ENCODE measurements at regions not wholly inside any gene's neighbourhood (a gene's known extent, or its start where the extent isn't known, plus 50 kb on each side); places are given as distances from the start of the nearest gene placed in this dataset.

DNA sequence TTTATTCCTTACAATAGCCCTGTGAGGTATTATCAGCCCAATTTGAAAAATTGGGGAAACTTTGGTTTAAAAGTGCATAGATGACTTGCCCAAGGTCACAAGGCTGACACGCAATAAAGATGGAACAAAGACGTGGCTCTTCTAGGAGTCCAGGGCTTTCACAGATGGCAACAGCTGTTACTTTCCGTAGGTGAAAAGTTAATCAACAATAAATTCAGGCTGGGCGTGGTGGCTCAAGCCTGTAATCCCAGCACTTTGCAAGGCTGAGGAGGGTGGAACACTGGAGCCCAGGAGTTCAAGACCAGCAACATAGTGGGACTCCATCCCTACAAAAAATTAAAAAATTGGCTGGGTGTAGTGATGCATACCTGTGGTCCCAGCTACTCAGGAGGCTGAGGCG is 87.8 kb upstream of the ATF3 start:
- no peaks in the 10 kb centered on the region for H3K4me1 ChIP-seq (ENCODE audit: control insufficient read depth, extremely low read depth, insufficient read depth, low read length)
- H3K9ac ChIP-seq (replicated peaks; ENCODE audit: extremely low read depth, insufficient read depth, low read length), result no peak overlapping the region
- no peak overlapping the region for H3K4me2 ChIP-seq (ENCODE audit: insufficient read depth, low read length)
- H3K4me3 ChIP-seq (replicated peaks in 1 of 3; ENCODE audit: insufficient read depth in 1 of 3, low read depth in 1 of 3, low read length in 3 of 3), result no peak overlapping the region
- no peak overlapping the region for H3K27ac ChIP-seq (ENCODE audit: insufficient read depth, low read depth, low read length)
- CTCF ChIA-PET, result interaction anchor here (1.3 kb wide), 1 partner anchor 9 kb away, joined by 3 read pairs; no protein-coding TSS in a partner anchor
- no peak overlapping the region for H2AFZ ChIP-seq (ENCODE audit: low read depth, low read length)
- no peaks in the 10 kb centered on the region for H3K9me1 ChIP-seq (replicated peaks; ENCODE audit: control insufficient read depth, extremely low read depth, insufficient read depth, low read length)
- dilution Hi-C loops (cut with MboI; ENCODE audit: extremely low pct_ligation_motif_present, low sequenced_read_pairs) (no loop called here), intact Hi-C loops (cut with micrococcal nuclease) (no loop called here)
- POLR2A ChIA-PET, result interaction anchor here (0.6 kb wide), 1 partner anchor 286 kb away, joined by 7 read pairs; no protein-coding TSS in a partner anchor
- no peaks in the 10 kb centered on the region for H3K79me2 ChIP-seq (ENCODE audit: control insufficient read depth, insufficient read depth, low read length)
- FAIRE-seq (no peak), DNase-seq (ENCODE audit: low read depth, low spot score) (no peak)
- H3K36me3 ChIP-seq (ENCODE audit: control insufficient read depth in 2 of 2, extremely low read depth in 1 of 2, insufficient read depth in 2 of 2, low read length in 2 of 2), result no peaks in the 10 kb centered on the region
- no TSS peak for BruUV-seq (replicated peaks)
- H4K20me1 ChIP-seq (replicated peaks; ENCODE audit: control insufficient read depth, extremely low read depth, insufficient read depth, low read length), result no peaks in the 10 kb centered on the region
- TF ChIP-seq GATA2 (IDR thresholded peaks at IDR 0.05; ENCODE audit: insufficient read depth, insufficient read length, low read depth, low read length) (no peak), POLR2A (IDR thresholded peaks at IDR 0.05; ENCODE audit: low read depth, low read length) (no peak), EZH2 (IDR thresholded peaks at IDR 0.05; ENCODE audit: borderline replicate concordance, low read depth, low read length, severe bottlenecking) (no peak), POLR2AphosphoS5 (IDR thresholded peaks at IDR 0.05; ENCODE audit: insufficient read depth, low read depth, low read length) (no peak), FOS (IDR thresholded peaks at IDR 0.05; ENCODE audit: borderline replicate concordance, insufficient read depth, low read length) (no peak), JUN (IDR thresholded peaks at IDR 0.05; ENCODE audit: borderline replicate concordance, insufficient read depth, insufficient read length, low read depth) (no peak), MYC (IDR thresholded peaks at IDR 0.05; ENCODE audit: low read depth, low read length) (no peak)
- TF ChIP-seq, protein P1, sequence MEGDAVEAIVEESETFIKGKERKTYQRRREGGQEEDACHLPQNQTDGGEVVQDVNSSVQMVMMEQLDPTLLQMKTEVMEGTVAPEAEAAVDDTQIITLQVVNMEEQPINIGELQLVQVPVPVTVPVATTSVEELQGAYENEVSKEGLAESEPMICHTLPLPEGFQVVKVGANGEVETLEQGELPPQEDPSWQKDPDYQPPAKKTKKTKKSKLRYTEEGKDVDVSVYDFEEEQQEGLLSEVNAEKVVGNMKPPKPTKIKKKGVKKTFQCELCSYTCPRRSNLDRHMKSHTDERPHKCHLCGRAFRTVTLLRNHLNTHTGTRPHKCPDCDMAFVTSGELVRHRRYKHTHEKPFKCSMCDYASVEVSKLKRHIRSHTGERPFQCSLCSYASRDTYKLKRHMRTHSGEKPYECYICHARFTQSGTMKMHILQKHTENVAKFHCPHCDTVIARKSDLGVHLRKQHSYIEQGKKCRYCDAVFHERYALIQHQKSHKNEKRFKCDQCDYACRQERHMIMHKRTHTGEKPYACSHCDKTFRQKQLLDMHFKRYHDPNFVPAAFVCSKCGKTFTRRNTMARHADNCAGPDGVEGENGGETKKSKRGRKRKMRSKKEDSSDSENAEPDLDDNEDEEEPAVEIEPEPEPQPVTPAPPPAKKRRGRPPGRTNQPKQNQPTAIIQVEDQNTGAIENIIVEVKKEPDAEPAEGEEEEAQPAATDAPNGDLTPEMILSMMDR (IDR thresholded peaks at IDR 0.05; ENCODE audit: extremely low read depth in 1 of 2, insufficient read depth in 1 of 2, low read depth in 1 of 2, low read length in 2 of 2), result no peak
- TF ChIP-seq, protein P2, sequence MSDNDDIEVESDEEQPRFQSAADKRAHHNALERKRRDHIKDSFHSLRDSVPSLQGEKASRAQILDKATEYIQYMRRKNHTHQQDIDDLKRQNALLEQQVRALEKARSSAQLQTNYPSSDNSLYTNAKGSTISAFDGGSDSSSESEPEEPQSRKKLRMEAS (IDR thresholded peaks at IDR 0.05; ENCODE audit: insufficient read depth, insufficient read length), result no peak
- H3K9me3 ChIP-seq (replicated peaks; ENCODE audit: control insufficient read depth, insufficient read depth, low read length), result no peaks in the 10 kb centered on the region
- H3K27me3 ChIP-seq (ENCODE audit: control insufficient read depth in 2 of 2, insufficient read depth in 2 of 2, low read length in 2 of 2), result peaks cover 22 to 27% of the 10 kb centered on the region in 2 experiments

All from endothelial cell of umbilical vein (primary cell).